ENCODE measurements at regions not wholly inside any gene's neighbourhood (a gene's known extent, or its start where the extent isn't known, plus 50 kb on each side); places are given as distances from the start of the nearest gene placed in this dataset.

DNA sequence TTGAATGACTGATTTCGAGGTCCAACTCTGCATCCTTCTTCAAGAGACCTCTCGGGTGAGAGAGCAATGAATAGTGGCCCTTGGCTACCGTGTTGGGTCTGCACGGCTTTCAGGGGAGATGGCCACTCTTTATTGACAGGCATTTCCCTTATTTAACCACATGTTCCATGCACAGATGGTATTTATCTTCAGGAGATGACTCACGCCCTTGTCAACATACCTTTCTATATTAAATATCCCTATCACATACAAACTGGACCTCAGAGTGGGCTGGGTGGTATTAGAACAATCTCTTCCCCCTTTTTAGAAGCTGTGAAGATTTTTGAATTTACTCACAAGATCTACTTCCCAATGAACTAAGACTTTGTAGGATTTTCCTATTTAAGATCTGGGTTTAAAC lies 109.6 kb upstream of the CDC42EP3 start:
- TF ChIP-seq, protein P1, sequence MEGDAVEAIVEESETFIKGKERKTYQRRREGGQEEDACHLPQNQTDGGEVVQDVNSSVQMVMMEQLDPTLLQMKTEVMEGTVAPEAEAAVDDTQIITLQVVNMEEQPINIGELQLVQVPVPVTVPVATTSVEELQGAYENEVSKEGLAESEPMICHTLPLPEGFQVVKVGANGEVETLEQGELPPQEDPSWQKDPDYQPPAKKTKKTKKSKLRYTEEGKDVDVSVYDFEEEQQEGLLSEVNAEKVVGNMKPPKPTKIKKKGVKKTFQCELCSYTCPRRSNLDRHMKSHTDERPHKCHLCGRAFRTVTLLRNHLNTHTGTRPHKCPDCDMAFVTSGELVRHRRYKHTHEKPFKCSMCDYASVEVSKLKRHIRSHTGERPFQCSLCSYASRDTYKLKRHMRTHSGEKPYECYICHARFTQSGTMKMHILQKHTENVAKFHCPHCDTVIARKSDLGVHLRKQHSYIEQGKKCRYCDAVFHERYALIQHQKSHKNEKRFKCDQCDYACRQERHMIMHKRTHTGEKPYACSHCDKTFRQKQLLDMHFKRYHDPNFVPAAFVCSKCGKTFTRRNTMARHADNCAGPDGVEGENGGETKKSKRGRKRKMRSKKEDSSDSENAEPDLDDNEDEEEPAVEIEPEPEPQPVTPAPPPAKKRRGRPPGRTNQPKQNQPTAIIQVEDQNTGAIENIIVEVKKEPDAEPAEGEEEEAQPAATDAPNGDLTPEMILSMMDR (IDR thresholded peaks at IDR 0.05; ENCODE audit: low read depth, low read length, missing input control): no peak
- TF ChIP-seq, protein P2, sequence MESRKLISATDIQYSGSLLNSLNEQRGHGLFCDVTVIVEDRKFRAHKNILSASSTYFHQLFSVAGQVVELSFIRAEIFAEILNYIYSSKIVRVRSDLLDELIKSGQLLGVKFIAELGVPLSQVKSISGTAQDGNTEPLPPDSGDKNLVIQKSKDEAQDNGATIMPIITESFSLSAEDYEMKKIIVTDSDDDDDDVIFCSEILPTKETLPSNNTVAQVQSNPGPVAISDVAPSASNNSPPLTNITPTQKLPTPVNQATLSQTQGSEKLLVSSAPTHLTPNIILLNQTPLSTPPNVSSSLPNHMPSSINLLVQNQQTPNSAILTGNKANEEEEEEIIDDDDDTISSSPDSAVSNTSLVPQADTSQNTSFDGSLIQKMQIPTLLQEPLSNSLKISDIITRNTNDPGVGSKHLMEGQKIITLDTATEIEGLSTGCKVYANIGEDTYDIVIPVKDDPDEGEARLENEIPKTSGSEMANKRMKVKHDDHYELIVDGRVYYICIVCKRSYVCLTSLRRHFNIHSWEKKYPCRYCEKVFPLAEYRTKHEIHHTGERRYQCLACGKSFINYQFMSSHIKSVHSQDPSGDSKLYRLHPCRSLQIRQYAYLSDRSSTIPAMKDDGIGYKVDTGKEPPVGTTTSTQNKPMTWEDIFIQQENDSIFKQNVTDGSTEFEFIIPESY (IDR thresholded peaks at IDR 0.05): no peak
- TF ChIP-seq YY1 (IDR thresholded peaks at IDR 0.05): no peak
- TF ChIP-seq, protein P3, sequence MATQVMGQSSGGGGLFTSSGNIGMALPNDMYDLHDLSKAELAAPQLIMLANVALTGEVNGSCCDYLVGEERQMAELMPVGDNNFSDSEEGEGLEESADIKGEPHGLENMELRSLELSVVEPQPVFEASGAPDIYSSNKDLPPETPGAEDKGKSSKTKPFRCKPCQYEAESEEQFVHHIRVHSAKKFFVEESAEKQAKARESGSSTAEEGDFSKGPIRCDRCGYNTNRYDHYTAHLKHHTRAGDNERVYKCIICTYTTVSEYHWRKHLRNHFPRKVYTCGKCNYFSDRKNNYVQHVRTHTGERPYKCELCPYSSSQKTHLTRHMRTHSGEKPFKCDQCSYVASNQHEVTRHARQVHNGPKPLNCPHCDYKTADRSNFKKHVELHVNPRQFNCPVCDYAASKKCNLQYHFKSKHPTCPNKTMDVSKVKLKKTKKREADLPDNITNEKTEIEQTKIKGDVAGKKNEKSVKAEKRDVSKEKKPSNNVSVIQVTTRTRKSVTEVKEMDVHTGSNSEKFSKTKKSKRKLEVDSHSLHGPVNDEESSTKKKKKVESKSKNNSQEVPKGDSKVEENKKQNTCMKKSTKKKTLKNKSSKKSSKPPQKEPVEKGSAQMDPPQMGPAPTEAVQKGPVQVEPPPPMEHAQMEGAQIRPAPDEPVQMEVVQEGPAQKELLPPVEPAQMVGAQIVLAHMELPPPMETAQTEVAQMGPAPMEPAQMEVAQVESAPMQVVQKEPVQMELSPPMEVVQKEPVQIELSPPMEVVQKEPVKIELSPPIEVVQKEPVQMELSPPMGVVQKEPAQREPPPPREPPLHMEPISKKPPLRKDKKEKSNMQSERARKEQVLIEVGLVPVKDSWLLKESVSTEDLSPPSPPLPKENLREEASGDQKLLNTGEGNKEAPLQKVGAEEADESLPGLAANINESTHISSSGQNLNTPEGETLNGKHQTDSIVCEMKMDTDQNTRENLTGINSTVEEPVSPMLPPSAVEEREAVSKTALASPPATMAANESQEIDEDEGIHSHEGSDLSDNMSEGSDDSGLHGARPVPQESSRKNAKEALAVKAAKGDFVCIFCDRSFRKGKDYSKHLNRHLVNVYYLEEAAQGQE (IDR thresholded peaks at IDR 0.05): no peak
- TF ChIP-seq TAF1 (conservative IDR thresholded peaks at IDR 0.05): no peak
